B cell (primary cell): ENCODE measurements at regions not wholly inside any gene's neighbourhood (a gene's known extent, or its start where the extent isn't known, plus 50 kb on each side); places are given as distances from the start of the nearest gene placed in this dataset.

Experiments used
- EZH2 ChIP-seq: IDR thresholded peaks from 2 replicates; pipeline ENCODE4 v1.6.1; 2012; ENCODE audit warnings: borderline replicate concordance, low read depth, mild to moderate bottlenecking, moderate library complexity, low read length; ENCODE audit not compliant: insufficient read depth, poor library complexity, severe bottlenecking
- TF ChIP-seq, protein P1 (sequence below): fragments of 200-600 bp; IDR thresholded peaks from one replicate; pipeline ENCODE4 v1.8.0; 2022; ENCODE audit warnings: antibody characterized with exemption, mild to moderate bottlenecking

DNA sequence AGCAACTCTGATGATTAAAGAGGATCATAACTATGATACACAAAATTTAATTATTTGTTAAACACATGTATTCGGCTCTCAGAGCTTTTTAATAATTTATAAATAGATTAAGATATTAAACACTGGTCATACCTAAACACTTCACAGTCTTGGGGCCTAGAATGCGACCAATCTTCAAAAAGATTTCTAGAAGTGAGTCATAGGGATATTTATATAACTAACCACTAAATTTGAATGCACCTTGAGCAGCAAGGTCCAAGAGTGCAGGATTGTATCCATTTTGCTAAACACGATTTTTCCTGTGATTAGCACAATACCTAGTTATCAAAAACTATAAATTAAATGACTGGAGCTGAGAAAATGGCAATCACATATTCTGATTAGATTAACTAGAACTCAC lies 709.3 kb downstream of the EPHA7 start:
- TF ChIP-seq, protein P1, sequence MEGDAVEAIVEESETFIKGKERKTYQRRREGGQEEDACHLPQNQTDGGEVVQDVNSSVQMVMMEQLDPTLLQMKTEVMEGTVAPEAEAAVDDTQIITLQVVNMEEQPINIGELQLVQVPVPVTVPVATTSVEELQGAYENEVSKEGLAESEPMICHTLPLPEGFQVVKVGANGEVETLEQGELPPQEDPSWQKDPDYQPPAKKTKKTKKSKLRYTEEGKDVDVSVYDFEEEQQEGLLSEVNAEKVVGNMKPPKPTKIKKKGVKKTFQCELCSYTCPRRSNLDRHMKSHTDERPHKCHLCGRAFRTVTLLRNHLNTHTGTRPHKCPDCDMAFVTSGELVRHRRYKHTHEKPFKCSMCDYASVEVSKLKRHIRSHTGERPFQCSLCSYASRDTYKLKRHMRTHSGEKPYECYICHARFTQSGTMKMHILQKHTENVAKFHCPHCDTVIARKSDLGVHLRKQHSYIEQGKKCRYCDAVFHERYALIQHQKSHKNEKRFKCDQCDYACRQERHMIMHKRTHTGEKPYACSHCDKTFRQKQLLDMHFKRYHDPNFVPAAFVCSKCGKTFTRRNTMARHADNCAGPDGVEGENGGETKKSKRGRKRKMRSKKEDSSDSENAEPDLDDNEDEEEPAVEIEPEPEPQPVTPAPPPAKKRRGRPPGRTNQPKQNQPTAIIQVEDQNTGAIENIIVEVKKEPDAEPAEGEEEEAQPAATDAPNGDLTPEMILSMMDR, result no peak
- no peak for TF ChIP-seq EZH2
